NCI-H1092 (cell line): ENCODE measurements at regions not wholly inside any gene's neighbourhood (a gene's known extent, or its start where the extent isn't known, plus 50 kb on each side); places are given as distances from the start of the nearest gene placed in this dataset.
"Not testable (repeated sequence)": the region's sequence is repeated elsewhere in the genome, so short reads cannot be mapped to it uniquely, and the experiment has no call there.

Experiments
- DNase-seq: peaks from one replicate; lab custom pipeline; 2025; lab: John Stamatoyannopoulos, UW

DNA sequence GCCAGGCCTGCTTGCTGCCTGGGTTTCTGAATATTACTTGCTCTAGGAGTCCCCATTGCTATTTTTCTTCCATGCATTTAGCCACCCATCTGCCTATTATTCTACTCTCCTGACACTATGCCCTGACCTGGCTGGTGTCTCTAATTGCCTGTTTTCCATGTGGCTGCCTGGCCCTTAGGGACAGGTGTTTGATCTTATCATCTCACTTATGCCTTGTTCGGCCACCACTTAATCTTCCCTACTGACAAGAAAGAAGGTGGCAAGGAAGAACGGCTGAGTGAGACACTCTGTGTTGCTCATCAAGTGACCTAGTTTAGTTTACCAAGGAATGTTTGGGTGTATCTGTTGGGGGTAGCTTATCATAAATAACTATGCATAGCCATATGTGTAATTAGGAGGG lies 50.4 kb upstream of the RAPH1 start:
- DNase-seq: no peak

DNA sequence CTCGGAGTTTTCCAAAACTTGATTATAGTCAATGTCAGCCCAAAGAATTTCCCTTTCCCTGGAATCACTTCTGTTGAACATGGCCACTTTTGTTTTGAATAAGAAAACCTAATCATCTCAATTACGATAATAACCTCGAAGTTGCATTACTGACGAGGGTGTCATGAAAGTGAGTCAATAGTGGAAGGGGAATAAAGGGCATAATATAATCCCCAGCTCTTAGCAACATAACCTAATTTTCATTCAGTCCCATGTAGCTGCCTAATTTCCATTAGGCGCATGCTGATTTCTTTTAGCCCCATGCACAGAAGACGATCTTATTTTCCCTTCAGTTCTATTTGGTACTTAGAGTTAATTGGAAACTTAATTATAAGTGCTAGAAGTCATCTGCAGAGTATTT lies 51.1 kb upstream of the RAPH1 start:
- no peak for DNase-seq

DNA sequence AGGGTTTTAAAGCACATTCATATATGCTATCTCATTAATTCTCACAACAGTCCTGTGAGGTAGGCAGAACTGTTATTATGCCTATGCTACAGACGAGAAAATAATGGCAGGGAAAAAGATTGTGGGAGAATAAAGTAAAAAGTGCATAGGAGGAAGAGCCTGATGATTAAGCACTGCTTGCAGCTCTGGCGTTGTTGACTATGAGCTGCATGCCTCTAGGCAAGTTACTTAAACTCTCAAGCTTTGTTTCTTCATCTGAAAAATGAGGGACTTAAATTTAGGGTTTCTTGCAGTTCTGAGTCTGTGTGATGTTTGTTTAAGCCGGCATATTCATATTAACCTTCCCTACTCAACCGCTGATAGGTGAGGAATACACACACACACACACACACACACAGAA lies 51.6 kb upstream of the RAPH1 start:
- DNase-seq: no peak

DNA sequence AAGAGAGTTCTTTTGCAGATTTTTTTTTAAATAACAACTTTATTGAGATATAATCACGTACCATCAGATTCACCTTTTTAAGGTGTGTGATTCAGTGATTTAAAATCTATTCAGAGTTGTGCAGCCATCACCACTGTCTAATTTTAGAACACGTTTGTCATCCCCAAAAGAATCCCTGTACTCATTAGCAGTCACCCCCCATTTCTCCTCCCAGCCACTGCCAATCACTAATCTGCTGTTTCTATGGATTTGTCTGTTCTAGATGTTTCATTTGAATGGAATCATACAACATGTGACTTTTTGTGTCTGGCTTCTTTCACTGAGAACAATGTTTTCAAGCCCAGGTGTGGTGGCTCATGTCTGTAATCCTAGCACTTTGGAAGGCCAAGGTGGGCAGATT lies 55.4 kb upstream of the RAPH1 start:
- DNase-seq: no peak

DNA sequence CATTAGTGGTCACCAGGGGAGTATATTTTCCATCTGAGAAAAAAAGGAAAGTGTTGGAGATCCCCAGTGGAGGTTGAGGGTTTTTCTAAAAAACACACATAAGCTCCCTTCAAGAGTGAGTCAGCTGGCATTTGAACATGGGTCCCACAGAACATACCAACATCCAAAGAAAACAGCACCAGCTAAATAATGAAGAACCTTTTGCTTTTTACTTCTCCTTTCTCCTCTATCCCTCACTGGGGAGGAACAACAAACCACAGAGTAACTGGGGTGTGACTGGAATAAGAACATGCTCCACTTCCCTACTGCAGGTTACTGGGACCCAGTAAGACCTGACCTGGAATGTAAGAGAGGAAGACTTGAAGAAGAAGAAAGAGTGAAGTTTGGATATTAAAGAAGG lies 56.5 kb upstream of the RAPH1 start:
- no peak for DNase-seq

DNA sequence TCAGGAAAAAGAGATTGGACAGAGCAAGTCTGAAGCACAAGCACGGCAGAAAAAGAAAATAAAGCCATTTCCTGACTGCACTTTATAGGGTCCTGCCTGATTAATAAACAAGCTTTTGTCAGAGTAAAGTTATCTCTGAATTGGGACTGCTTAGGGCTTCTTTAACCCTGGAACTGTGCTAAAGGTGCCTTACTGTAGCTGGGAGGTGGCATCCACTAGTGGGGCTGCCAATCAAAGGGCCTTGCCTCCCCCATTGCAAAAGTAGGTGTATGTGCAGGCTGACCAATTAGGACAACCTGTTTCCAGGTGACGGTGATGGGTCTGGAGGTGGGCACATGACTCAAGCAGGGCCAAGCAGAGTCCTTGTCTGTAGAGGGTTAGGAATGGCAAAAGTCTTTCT lies 57.4 kb upstream of the RAPH1 start:
- DNase-seq: no peak

DNA sequence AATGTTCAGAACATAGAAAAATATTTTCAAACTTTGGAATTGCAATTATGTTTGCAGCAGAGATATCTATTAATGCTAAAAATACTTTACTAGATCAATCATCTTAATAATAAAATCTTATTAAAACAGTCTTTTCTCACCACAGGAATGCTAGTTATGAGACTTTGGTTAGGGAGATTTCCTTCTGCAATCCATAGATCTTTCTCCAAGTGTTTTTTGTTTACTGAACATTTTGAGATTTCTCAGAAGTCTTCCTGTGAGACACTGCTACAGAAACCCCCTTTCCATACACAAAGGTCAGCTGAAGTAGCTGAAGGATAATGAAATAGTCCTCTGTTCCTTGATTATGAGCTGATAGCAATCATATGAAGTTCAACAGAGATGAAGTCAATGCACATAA lies 59.4 kb upstream of the RAPH1 start:
- no peak for DNase-seq

DNA sequence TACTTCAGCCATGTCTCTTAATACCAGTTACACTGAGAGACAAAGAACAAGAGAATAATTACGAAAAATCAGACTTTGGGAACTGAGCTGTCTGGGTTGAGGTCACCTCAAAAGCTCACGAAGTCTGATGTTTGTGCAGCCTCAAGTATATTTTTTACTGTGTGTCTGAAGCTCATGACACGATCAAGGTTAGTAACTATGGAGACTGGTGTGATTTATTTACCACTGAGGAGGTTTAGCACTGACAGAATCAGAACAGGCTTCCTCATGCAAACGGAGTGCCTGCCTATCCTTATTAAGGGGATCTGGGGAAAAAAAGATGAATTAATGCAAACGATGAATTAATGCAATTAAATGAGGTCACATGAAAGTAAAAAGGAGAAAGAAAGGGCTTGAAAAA lies 61.1 kb upstream of the RAPH1 start:
- no peak for DNase-seq

DNA sequence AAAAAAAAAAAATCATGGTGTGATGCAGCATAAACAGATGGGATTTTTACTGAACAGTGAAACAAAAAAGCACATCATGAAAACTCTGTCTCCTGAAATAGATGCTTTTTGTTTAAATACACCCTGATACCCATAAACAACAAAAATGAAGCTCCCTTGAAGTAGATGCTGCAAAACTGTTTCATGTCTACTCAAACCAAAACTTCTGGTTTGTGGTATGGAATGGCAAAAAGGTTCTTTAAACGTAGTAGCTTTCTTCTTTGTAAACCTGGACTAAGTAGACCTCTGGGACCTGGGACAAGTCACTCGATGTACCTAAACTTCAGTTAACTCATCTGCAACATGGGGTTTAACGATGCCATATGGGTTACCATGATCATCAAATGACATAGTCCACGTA lies 64.4 kb upstream of the RAPH1 start:
- DNase-seq: no peak

DNA sequence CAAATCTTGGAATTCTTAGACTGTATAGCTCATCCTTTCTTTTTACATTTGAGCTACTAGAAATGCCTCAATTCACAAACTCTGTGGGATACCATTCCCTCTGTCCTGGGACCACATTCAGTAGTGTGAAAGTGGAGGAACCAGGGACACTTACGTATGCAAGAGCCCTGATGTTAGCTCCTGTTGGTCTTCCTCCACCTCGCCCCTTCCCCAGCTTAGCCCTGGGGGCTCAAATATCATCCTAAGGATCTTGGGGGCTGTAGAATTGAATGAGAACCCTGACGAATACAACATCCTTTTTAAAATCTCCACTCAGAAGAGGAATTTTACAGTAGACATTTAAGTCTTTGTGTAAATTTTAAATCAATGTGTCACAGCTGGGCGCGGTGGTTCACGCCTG lies 65.2 kb upstream of the RAPH1 start:
- DNase-seq: no peak

DNA sequence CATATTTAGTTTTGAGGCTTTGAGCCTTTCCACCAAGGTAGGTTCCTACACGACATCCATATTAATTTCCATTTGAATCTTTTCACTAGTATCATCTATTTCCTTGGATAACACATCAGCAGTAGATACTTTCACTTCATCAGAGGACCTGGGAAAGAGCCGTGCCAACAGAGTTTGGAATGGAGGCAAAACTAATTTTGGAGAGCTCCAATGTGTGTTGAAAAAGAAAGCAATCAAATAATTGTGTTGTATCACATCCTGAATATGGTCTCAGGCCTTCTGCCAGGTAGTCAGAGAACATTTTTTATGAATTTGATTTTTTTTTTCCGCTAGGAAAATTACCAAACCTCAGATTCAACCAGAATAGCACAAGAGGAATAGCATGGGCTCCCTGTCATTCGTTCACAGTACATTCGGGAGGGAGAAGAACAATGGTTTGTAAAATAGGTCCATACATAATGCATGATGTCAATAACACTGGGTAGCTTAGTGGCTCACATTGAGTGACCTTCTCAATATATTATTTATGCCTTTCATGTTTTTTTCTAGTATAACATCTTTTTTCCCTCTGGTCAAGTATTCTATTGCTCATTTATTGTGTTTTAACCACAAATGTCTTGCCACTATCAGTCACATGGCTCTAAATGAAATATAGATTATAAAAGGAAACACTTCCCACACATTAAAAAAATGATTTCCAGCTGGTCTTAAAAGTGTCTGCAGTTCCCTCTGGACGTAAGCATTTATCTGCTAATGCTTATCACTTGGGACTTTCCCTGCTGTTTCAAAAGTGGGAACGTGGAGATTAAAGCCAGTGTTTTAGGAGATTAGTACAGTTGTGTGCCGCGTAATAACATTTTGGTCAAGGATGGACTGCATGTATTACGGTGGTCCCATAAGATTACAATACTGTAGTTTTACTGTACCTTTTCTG lies 68.6 kb upstream of the RAPH1 start:
- DNase-seq: no peak

DNA sequence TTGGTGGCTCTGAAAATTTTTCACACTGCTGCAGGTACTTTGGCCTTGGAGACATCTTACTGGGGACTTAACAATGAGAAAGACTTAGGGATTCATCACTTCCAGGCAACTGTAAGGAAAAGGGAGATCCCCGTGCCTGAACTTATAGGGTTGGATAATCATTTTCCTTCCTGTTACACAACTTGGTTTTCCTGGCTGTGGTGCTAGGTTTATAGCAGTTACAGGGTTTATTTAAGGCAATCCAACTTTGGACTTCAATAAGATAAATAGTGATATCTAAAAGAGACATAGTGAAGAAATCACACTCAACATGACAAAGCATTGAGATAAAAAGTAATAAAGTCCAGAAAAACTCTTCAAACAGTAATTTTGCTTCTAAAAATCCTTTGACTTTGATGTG lies 70.2 kb upstream of the RAPH1 start:
- no peak for DNase-seq

DNA sequence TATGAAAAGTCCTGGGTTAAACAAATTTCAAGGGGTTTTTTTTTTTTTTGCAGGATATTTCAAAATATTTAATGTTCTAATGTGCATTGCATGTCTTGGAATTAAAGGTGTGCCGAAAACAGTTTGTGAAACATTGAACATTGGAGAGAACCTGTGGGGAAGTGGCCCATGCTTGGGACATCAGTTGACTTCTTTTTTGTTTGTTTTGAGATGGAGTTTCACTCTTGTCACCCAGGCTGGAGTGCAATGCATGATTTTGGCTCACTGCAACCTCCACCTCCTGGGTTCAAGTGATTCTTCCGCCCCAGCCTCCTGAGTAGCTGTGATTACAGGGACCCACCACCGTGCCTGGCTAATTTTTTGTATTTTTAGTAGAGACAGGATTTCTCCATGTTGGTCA lies 71.0 kb upstream of the RAPH1 start:
- no peak for DNase-seq

DNA sequence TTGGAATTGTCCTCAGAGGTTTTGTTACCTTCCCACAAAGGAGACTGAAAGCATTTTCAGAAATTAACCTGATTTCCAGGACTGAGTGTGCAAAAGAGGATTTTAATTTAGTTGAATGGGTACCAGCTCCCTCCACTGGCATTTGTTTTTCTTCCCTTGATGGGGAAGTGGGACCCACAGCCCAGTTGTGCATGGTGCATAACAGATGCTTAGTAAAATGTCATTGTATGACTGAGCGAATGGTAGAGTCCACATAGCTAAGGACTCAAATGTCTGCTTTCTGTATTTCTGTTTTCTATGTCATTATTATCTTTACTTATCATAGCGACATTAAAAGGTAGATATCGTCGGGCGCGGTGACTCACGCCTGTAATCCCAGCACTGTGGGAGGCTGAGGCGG lies 75.5 kb upstream of the RAPH1 start:
- no peak for DNase-seq

DNA sequence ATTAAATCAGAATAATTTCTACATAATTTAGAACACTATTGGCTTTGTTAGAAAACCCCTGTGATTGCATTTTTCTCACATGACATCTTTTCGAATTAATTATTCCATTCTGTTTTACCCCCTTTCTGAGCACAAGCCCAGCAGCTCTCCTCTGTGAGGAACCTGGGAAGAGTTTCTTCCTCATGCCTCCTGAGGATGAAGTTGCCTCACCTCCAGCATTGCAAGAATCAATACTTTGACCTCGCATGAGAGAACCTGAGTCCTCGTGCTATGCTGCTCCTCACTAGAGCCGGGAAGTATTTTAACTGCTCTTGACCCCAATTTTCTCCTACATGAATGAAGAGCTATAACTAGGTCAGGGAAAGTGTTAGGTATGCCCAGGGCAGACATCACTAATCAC lies 77.1 kb upstream of the RAPH1 start:
- no peak for DNase-seq

DNA sequence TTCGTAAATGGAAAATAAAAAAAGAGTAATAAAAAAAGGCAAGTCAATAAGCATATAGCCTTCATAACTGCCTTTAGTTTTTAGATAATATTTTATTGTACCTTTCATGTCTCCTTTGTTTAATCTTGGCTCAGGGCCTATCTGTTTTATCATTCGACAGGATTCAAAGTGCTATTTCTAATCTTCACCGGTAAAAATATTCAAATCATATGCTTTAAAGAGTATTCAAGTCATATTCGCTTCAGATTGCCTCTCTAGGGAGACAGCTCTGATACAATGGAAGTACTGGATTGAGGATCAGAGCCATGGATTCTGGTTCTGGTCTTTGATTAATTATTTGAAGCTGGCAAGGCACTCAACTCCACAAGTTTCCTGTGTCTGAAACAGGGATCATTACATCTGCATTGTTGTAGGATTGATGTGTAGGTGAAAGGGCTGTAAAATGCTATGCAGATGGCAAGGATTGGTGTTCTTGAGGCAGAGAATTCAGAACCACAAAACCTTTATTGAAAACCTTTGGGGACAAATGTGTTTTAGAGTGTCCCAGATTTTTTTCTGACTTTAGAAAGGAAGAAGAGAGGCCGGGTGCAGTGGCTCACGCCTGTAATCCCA lies 84.3 kb upstream of the RAPH1 start:
- DNase-seq: no peak

DNA sequence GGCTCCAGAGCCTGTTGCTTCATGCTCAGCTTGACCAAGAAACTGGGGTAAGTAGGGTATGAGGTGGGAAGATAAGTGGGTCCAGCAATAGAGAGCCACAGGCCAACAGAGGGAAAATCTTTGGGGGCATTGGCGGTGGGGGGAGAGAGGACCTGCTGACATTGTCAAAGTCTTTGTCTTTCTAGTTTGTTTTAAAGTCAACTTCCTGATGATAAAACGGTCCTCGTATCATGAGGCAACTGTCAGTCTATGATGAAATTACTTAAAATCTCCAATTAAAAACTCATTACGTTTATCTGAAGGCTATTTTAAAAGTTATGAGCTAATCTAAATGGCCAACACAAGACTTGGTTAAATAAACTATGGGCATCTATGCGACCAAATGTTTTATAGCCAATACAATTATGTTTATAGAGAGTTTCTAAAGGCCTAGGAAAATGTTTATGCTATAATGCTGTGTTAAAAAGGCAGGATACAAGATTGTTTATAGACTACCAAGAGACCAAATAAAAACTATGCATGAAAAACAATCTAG lies 84.4 kb upstream of the CD28 start:
- DNase-seq: no peak

DNA sequence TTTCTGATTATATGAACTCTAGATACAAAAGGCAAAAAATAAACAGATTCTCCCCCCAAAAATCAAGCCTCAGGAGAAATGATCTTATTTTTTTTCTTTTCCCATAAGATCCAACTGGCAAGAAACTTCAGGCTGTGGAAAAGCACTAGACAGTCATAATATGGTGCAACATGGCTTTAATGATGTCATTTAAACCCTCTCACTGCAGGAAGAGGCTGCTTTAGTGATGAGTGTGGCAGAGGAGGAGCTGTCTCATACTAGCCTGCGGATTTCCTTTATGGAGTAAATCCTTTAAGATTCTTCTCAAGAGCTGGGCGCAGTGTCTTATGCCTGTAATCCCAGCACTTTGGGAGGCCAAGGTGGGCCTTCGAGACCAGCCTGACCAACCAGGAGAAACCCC lies 83.3 kb upstream of the CD28 start:
- DNase-seq: no peak

DNA sequence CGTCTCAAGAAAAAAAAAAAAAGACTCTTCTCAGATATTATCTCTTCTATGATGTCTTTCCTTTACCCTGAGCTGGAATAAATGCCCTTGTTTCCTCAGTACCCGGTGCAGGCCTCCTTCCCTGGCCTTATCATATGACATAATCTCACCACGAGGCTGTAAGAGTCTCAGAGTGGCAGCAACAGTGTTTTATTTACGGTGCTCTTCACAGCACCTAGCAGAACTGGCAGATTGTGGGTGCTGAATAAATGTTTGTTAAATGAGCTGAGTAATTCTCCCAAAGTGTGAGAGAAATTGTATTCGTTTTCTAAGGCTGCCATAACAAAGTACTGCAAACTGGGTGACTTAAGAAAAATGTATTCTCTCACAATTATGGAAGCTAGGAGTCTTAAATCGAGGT lies 82.8 kb upstream of the CD28 start:
- DNase-seq: no peak

DNA sequence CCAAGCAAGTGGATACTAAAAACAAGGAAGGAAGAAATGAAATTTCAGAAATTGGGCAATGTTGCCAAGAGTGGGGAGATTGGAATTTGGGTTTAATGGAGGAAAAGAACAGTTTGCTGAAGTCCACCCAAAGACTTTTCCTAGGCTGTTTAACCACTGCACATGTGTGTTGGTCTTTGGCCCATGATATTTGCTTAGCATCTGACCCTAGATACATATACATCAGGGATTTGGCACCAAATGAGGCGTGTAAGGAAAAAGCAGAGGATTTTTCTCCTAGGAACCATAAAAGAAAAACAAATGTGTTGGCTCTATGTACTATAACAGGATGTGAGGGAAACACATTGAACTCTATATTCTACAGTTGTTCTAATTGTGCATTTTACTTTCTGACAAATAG lies 80.7 kb upstream of the CD28 start:
- DNase-seq: no peak

DNA sequence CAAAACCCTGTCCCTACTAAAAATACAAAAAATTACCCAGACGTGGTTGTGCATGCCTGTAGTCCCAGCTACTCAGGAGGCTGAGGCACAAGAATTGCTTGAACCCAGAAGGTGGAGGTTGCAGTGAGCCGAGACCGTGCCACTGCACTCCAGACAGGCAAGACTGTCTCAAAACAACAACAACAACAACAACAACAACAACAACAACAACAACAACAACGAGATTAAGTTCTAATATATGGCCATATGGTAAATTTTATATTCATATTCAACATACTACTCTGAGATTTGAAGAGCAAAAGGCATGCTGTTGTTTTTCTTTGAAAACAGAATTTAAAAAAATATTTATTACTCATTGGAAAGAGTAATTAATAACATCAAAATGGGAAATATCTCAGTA lies 80.2 kb upstream of the CD28 start:
- not testable (repeated sequence) for DNase-seq

DNA sequence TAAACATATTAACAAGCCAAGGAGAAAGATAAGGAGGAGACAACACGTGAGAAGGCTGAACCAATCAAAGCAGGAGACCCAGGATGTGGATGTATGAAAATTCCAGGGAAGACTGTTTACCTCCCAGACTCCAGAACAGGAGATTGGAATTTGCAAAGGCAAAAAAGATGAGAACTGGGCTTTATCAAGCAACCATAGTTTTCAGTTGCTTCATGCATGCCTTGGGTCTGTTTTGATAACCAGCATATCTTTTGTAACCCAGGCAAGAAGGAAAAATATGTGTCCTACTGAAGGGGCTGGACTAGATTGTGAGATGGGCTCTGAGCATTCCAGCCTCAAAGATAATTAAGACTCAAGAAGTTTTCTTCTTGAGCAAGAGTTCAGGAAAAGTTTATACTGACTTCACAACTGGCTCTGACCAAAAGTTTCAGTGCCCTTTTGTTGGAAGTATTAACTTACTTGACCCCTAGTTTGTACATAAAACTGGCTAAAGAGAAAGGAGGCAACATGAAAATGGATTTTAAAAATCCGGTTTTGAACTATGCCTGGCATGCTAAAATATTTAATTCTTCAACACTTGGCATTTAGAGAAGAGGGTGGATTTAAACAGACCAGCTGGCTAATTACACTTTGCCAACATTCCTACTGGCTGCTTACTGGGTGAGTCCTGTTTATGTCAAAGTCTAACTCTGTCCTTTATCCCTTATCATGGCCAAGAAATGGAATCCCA lies 79.3 kb upstream of the CD28 start:
- DNase-seq: no peak

DNA sequence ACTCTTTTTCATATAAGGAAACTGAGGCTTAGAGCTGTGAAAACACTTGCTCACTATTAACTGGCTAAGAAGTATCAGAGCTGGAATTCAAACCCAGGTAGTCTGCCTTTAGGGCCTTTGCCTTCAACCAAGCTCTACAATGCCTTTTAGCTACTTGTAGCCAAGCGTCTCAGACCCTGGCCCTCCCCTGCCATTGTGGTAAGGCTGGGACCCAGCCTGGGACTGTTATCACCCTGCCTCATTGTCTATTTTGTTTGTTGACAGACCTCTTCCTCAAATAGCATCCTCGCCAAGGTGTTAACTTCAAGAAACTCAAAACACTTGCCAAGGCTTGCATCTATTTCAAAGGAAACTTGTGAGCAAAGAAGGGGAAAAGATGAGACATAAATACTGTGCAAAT lies 76.7 kb upstream of the CD28 start:
- no peak for DNase-seq
